ENCODE measurements at regions not wholly inside any gene's neighbourhood (a gene's known extent, or its start where the extent isn't known, plus 50 kb on each side); places are given as distances from the start of the nearest gene placed in this dataset.

DNA sequence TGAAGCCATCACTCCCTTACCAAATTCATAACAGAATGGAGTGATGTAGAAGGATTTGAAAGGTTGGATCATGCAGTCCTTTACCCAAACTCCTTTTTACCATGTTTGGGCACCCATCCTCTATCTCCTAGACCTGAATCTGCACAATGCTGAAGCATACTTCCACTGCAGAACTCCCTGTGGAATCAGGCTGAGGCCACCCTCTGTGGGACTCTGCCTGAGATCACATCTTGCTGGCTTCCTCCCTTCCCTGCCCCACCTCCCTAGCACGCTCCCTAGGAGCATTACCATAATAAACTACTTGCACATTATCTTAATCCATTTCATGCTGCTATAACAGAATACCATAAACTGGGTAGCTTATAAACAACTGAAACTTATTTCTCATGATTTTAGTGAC lies 68.4 kb upstream of the VSTM2B start:
- Histone ChIP-seq H3K27me3 (peaks cover 0 to 9% (median 0%) of the 10 kb centered on the region in 3 donors), H3K36me3 (no peaks in the 10 kb centered on the region), H3K9me3 (peaks cover 0 to 3% (median under 1%) of the 10 kb centered on the region in 4 donors), H3K4me3 (no peak overlapping the region), H3K4me1 (no peaks in the 10 kb centered on the region), H3K27ac (no peak overlapping the region)
- DNase-seq, result no peak
- TF ChIP-seq POLR2A (IDR thresholded peaks at IDR 0.05) (no peak), EP300 (IDR thresholded peaks at IDR 0.05) (no peak), POLR2AphosphoS5 (IDR thresholded peaks at IDR 0.05) (no peak)
- TF ChIP-seq, protein P1, sequence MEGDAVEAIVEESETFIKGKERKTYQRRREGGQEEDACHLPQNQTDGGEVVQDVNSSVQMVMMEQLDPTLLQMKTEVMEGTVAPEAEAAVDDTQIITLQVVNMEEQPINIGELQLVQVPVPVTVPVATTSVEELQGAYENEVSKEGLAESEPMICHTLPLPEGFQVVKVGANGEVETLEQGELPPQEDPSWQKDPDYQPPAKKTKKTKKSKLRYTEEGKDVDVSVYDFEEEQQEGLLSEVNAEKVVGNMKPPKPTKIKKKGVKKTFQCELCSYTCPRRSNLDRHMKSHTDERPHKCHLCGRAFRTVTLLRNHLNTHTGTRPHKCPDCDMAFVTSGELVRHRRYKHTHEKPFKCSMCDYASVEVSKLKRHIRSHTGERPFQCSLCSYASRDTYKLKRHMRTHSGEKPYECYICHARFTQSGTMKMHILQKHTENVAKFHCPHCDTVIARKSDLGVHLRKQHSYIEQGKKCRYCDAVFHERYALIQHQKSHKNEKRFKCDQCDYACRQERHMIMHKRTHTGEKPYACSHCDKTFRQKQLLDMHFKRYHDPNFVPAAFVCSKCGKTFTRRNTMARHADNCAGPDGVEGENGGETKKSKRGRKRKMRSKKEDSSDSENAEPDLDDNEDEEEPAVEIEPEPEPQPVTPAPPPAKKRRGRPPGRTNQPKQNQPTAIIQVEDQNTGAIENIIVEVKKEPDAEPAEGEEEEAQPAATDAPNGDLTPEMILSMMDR (IDR thresholded peaks at IDR 0.05), result no peak
- 71 to 88% methylated on average over 1 of the region's 1 CpG for WGBS, 2 donors
- intact Hi-C loops (cut with DNase I), result no loop called here

DNA sequence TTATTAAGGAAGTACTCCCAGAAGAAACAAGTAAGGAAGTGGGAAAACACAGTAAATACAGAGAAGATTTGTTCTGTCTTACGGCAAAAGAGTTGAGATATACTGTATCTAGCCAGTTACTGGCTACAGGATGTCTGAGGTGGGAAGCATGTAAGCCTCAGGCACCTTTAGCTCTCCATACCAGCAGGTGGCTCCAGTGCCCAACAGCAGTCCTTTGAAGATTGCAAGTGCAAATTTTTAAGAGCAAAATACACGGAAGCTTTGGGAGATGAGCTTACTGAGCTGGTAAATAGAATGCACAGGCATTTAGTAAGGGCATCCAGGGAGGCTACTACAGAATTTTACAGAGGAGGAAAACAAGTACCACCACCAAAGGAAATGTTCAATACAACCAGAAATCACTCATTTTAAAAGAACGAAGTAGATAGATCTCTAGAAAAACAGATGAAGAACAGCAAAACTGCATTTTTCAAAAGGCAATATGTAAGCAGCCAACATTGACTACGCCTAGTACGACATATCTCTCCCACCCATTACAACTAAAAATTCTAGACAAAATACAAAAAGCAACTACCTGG lies 57.9 kb upstream of the VSTM2B start:
- H3K4me1 ChIP-seq, result no peaks in the 10 kb centered on the region
- TF ChIP-seq EP300 (IDR thresholded peaks at IDR 0.05), result no peak
- TF ChIP-seq, protein P1 (IDR thresholded peaks at IDR 0.05), result peak in 1 of 4 experiments; percentile 20
- H3K4me3 ChIP-seq, result no peak overlapping the region
- H3K27me3 ChIP-seq, result no peaks in the 10 kb centered on the region
- intact Hi-C loops (cut with DNase I), result loop anchor here (5.0 kb wide), 1 partner anchor 59 kb away; the partner anchor contains the start of gene VSTM2B
- WGBS, 2 donors, result 65 to 67% methylated on average over 5 of the region's 5 CpGs
- no peak for DNase-seq
- H3K36me3 ChIP-seq, result no peaks in the 10 kb centered on the region
- H3K27ac ChIP-seq, result no peak overlapping the region
- peaks cover 0 to 4% (median 0%) of the 10 kb centered on the region in 4 donors for H3K9me3 ChIP-seq

DNA sequence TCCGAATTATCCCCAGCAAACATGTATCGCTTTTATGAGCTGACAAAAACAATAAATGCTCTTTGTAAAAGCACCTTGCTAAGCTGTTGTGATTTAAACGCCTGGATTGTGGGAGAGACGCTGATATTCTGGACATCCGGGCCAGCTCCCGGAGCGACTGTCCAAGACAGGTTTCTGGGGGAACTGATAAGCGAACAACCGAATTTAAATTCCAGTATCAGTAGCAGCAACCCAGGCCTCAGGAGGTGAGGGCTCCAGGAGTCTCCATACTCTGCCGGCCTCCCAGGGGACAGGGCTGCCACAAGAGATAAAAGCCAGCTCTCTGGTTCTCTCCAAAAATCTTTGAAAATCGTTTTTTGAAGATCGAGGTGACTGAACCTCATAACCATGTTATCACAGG lies 50.3 kb upstream of the VSTM2B start:
- 80 to 81% methylated on average over 12 of the region's 12 CpGs for WGBS, 2 donors
- intact Hi-C loops (cut with DNase I), result no loop called here

More for the DNA sequence above, 50.3 kb upstream of the VSTM2B start:
- Histone ChIP-seq H3K9me3 (peaks cover 0 to 2% (median 0%) of the 10 kb centered on the region in 4 donors), H3K27ac (no peak overlapping the region), H3K36me3 (no peaks in the 10 kb centered on the region), H3K4me1 (no peaks in the 10 kb centered on the region), H3K4me3 (no peak overlapping the region), H3K27me3 (peaks cover 0 to 11% (median 0%) of the 10 kb centered on the region in 3 donors)
- DNase-seq, result no peak
- TF ChIP-seq POLR2AphosphoS5 (IDR thresholded peaks at IDR 0.05) (no peak), EP300 (IDR thresholded peaks at IDR 0.05) (no peak), POLR2A (IDR thresholded peaks at IDR 0.05) (no peak)
- TF ChIP-seq, protein P1 (IDR thresholded peaks at IDR 0.05), result no peak
